Skin of body (tissue), 1 donor: ENCODE measurements at regions not wholly inside any gene's neighbourhood (a gene's known extent, or its start where the extent isn't known, plus 50 kb on each side); places are given as distances from the start of the nearest gene placed in this dataset.
"Not testable (repeated sequence)": the region's sequence is repeated elsewhere in the genome, so short reads cannot be mapped to it uniquely, and the experiment has no call there.

Experiments
- DNase-seq: peaks from one replicate; lab custom pipeline; 2025; lab: John Stamatoyannopoulos, UW

DNA sequence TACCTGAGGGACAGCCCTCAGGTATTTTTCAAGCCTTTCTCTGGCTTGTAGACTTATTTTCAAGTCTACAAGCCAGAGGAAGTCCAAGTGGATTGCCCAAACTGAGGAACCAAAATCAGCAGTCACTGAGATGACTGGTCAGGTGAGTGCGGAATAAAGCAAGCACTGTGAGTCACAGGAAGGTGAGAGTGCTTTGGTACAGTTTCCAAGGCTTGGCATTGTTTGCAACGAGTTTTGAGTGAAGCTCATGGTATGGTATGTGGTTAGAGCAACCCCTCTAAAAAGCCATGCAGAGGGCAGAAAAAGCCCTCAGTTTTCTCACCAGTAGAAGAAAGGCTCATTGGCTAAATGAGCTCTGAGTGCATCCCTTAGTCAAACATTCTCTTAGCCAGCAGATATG is 112.8 kb upstream of the EOLA2 start:
- no peak for DNase-seq

- DNase-seq: no peak
Measured at GRCh38 chrX:150052226-150052625, 113.9 kb upstream of the EOLA2 start.

DNA sequence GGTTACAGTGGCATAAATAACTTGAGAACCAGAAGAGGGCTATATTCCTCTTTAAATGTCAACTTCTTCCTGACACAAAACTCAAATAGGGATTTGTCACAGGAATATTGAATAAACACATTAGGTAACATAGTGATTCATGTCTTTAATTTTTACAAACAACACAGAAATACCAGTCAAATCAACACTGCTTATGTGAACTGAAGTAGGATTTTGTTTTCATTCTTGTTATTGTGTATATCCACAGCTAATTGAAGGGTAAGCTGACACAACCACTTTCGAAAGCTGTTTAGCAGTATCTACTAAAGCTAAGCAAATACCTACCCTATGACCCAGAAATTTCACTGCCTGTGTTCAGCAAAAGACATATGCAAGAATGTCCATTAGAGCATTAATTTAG is 120.4 kb upstream of the EOLA2 start:
- DNase-seq: no peak

DNA sequence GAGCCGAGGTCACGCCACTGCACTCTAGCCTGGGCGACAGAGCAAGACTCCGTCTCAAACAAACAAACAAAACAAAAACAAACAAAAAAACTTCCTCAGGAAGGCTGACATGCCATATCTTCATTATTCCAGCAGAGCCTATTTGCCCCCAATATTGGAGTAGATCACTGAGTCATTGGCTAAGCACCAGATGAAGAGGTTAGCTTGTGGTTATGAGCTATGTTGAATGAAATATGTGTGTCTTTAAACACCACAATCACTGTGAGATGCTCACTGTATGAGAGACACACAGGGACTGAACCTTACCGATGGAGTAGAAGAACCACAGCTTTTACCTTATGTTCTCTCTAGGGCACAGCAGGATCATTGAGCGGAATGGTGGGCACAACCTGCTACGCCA is 122.1 kb upstream of the EOLA2 start:
- DNase-seq: no peak

DNA sequence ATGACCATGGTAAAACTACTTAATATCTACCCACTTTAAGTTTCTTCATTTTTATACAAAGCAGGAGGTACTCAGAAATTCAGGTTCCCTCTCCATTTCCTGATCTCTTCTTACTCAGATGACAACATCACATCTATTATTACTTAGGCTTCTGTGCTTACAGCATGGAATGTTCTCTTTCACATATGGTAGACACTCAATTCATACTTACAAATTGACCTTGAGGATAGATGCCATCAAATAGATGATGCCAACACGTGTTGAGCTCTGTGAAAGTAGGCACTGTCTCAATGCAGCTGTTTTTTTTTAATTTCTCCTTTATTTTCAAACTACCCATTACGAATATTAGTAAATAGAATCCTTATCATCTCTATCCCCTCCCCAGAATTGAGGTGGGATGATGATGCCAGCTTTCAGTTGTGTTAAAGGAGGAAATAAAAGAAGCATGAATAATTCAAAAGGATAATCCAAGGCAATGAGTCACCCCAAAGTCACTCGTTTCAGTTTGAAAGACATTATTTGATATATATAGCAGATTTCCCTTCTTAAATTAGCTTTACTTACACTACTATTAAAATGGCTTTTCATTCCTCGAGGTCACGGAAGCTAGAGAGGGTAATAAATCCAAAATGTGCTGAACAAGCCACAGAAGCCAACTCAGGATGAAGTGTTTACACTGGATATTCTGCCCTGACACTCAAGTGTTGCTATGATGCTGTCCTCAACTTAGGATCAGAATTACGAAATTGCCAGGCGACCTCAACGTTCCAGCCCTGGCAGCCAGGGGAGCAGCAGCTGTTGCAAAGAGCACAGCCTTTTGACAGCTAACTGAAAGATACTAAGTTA is 124.2 kb upstream of the EOLA2 start:
- no peak for DNase-seq

DNA sequence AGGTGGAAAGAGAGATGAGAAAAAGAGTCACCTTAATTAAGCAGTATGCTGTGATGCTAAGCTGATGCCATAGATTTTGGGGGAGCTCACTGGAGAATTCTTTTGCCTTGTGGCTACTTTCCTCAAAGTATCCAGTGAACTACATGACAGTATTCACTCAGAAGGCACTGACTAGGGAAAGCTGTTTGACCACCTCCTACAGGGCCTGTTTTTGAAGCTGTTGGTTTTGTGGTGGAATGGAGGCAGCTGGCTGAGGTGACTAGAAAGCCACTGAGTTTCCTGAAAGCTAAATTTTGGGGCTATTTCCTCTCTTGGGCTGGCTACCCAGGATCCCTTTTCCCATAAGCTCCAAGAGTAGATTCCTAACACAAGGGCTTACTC is 124.8 kb upstream of the EOLA2 start:
- DNase-seq: no peak

GRCh38 chrX:150063674-150064073 is 125.4 kb upstream of the EOLA2 start:
- DNase-seq: no peak

DNA sequence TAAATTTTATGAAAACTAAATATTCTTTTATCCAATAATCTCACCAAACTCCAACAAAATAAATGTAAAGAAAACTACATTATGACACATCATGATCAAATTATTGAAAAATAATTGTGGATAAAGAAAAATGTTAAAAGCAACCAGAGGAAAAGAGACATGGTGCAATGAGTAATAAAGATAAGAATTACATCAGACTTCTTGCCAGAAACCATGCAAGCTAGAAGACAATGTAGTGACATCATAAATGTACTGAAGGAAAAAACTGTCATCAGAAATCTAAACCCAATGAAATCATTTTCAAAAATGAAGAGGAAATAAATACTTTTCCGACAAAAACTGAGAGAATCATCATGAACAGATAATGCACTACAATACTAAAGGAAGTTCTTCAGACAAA is 135.9 kb upstream of the EOLA2 start:
- no peak for DNase-seq

GRCh38 chrX:150080497-150080896 is 142.2 kb upstream of the EOLA2 start:
- no peak for DNase-seq

GRCh38 chrX:150081076-150081475 is 142.8 kb upstream of the EOLA2 start:
- DNase-seq: no peak

GRCh38 chrX:150084496-150085229 is 146.4 kb upstream of the EOLA2 start:
- DNase-seq: peak; percentile 23

DNA sequence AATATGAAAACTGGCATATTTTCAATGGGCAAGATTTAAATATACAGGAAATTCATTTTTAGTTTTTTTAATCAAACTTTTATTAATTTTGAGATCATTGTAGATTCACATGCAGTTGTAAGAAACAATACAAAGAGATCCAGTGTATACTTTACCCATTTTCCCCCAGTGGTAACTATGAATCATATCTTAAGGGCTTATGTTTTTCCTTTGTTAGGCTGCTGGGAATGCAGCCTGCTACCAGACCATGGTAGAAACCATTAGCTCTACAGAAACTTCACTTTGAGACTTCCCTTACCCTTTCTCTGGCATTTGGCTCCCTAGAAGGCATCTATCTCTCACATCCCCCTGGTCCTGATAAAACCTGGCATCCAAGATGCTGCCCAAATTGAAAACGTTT is 147.6 kb upstream of the EOLA2 start:
- DNase-seq: no peak

- DNase-seq: no peak
Measured at GRCh38 chrX:150086371-150086770, 148.1 kb upstream of the EOLA2 start.

GRCh38 chrX:150087612-150088011 is 149.3 kb upstream of the EOLA2 start:
- no peak for DNase-seq

DNA sequence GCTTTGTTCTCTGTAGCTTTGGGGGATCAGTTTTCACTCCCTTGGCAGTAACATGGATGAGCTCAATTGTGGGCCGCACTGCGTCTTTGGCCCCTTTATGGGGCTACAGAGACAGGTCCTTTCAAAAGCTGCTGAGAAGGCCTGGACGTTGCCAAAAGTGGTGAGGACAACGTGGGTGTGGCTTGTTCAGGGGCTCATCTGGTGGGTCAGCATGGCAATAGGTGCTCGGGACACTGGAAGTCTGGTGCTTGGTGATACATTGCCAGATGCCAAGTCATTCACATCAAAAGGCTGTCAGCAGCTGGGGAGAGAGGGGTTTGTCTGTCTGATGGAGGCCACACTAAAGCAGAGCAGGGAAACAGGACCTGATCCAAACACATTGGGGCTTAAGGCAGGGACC is 149.8 kb upstream of the EOLA2 start:
- DNase-seq: no peak

DNA sequence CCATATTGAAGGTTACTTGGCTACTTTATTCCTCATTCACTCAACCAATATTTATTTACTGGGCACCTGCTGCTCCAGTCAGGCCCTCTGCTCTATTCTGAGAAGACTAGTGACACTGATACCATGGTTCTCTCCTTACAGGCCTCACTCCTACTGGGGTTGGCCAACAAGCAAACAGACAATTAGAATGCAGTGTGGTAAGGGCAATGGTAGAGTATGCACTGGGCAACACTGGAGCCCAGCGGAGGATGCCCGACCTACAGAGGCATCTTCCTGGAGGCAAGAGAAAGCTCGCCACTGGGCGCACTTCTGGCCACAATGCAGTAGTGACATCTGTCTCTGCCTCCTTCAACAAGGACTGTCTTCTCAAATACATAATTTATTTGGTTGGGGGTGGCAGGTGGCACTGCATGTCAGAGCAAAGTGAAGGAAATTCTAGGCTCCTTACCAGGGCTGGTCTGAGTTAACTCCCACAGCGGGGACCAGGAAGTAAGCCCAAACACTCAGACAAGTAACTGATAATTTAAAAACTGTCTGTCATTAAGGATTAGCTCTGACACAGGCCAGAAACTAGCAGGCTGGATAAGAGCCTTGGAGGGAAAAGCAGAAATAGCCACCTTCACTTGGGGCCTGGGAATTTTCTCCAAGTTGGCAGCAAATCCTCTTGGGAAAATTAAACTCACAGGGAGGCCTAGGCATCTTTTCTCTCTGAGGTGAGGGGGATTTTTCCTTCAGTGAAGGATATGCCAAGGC is 150.7 kb upstream of the EOLA2 start:
- no peak for DNase-seq

- DNase-seq: not testable (repeated sequence)
Measured at GRCh38 chrX:150091300-150091699, 153.0 kb upstream of the EOLA2 start.

DNA sequence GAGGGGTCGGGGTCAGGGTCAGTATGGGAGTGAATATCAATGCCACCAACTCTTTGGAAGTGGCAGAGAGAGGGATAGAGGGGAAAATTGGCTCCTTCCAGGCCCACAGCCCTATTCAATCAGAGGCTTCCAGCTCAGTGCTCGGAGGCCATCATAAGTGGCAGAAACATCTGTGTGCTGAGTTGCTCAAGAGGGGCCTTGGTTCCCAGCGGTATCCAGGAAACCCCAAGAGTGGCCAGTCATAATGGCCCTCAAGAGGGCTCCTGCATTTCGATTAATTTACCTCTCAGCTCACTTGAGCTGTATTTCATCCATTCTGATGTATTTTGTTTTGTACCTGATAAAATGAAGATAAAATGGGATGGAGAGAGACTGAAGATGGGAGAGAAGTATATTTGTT is 154.3 kb upstream of the EOLA2 start:
- no peak for DNase-seq

DNA sequence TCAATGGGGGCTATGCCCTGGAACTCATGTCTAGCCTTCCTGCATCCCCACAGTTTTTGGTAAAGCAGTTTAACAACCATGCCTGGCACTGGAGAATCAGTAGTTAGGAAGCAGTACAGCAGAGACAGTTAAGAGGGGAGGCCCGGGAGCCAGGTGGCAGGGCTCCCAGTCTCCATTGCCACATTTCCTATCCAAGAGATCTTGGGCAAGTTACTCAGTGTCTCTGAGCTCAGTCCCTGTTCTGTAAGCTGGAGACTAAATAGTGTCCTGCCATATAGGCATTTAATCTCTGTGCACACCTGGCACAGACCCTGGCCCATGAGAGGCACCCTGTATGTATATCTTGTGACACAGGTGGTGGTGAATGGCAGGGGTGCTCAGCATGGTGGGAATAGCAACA is 156.1 kb upstream of the EOLA2 start:
- DNase-seq: no peak

- peak; percentile 21 for DNase-seq
Measured at GRCh38 chrX:150094996-150095395, 156.7 kb upstream of the EOLA2 start.

GRCh38 chrX:150099316-150099715 is 161.0 kb upstream of the EOLA2 start:
- no peak for DNase-seq

DNA sequence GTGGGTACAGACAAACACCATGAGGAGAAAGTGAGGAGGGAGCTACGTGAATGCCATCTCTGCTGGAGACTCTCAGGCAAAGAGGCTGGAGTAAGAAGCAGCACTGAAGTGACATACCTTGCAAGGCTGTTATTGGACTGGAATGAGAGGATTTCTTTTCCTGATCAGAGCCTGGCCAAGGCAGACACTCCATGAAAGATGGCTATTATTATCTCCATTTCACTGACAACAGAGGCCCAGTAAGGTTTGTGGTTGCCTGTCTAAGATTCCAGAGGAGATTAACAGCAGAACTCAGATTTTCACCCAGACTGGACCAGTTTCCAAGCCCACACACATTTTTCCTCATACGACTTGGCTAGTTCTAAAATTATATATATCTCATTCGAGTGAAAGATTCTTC is 162.0 kb upstream of the EOLA2 start:
- DNase-seq: no peak
